GM21723 (cell line): ENCODE measurements at regions not wholly inside any gene's neighbourhood (a gene's known extent, or its start where the extent isn't known, plus 50 kb on each side); places are given as distances from the start of the nearest gene placed in this dataset.
"Not testable (repeated sequence)": the region's sequence is repeated elsewhere in the genome, so short reads cannot be mapped to it uniquely, and the experiment has no call there.

Experiments used
- ATAC-seq: cut with Tn5 transposase; IDR thresholded peaks from one replicate; pipeline ENCODE4 v1.9.1; 2021; ENCODE audit warnings: mild to moderate bottlenecking, moderate library complexity; ENCODE audit not compliant: unreplicated experiment

GRCh38 chr12:115813256-115813655 lies 464.2 kb downstream of the MED13L start:
- no peak for ATAC-seq

- ATAC-seq, result no peak
These were observed 465.6 kb downstream of the MED13L start for GRCh38 chr12:115811929-115812328.

GRCh38 chr12:115811045-115811444 lies 466.4 kb downstream of the MED13L start:
- ATAC-seq, result no peak

GRCh38 chr12:115810122-115810901 lies 467.2 kb downstream of the MED13L start:
- ATAC-seq, result no peak

GRCh38 chr12:115806000-115806399 lies 471.5 kb downstream of the MED13L start:
- no peak for ATAC-seq

- ATAC-seq, result no peak
These were observed 474.7 kb downstream of the MED13L start for GRCh38 chr12:115802767-115803166.

GRCh38 chr12:115801871-115802270 lies 475.6 kb downstream of the MED13L start:
- no peak for ATAC-seq

- ATAC-seq, result no peak
These were observed 477.9 kb downstream of the MED13L start for GRCh38 chr12:115799610-115800009.

- ATAC-seq, result no peak
These were observed 479.1 kb downstream of the MED13L start for GRCh38 chr12:115798309-115798917.

- ATAC-seq, result no peak
These were observed 482.8 kb downstream of the MED13L start for GRCh38 chr12:115794659-115795081.

GRCh38 chr12:115791331-115791730 lies 486.2 kb downstream of the MED13L start:
- ATAC-seq, result no peak

GRCh38 chr12:115790526-115790925 lies 487.0 kb downstream of the MED13L start:
- no peak for ATAC-seq

GRCh38 chr12:115786490-115786889 lies 491.0 kb downstream of the MED13L start:
- ATAC-seq, result not testable (repeated sequence)

GRCh38 chr12:115785548-115785947 lies 491.9 kb downstream of the MED13L start:
- ATAC-seq, result no peak

- no peak for ATAC-seq
These were observed 501.1 kb downstream of the MED13L start for GRCh38 chr12:115776399-115776798.

GRCh38 chr12:115774148-115774895 lies 503.2 kb downstream of the MED13L start:
- ATAC-seq, result no peak

- no peak for ATAC-seq
These were observed 505.9 kb downstream of the MED13L start for GRCh38 chr12:115771601-115772000.

- ATAC-seq, result no peak
These were observed 506.4 kb downstream of the MED13L start for GRCh38 chr12:115771065-115771464.

- ATAC-seq, result no peak
These were observed 506.9 kb downstream of the MED13L start for GRCh38 chr12:115770643-115771042.

GRCh38 chr12:115767916-115768315 lies 509.6 kb downstream of the MED13L start:
- no peak for ATAC-seq

GRCh38 chr12:115763982-115764621 lies 513.4 kb downstream of the MED13L start:
- ATAC-seq, result no peak
